ENCODE measurements at regions not wholly inside any gene's neighbourhood (a gene's known extent, or its start where the extent isn't known, plus 50 kb on each side); places are given as distances from the start of the nearest gene placed in this dataset.
"Not testable (repeated sequence)": the region's sequence is repeated elsewhere in the genome, so short reads cannot be mapped to it uniquely, and the experiment has no call there.

GRCh38 chr7:109437957-109438356 lies 868.3 kb downstream of the DNAJB9 start:
- no peak for DNase-seq

GRCh38 chr7:109449760-109450159 lies 880.1 kb downstream of the DNAJB9 start:
- DNase-seq = no peak

- DNase-seq = no peak
These were observed 886.4 kb downstream of the DNAJB9 start for GRCh38 chr7:109456116-109456515.

GRCh38 chr7:109460296-109460695 lies 890.6 kb downstream of the DNAJB9 start:
- no peak for DNase-seq

- no peak for DNase-seq
These were observed 892.5 kb downstream of the DNAJB9 start for GRCh38 chr7:109462171-109462570.

- not testable (repeated sequence) for DNase-seq
These were observed 898.1 kb downstream of the DNAJB9 start for GRCh38 chr7:109467729-109468128.

- no peak for DNase-seq
These were observed 903.5 kb downstream of the DNAJB9 start for GRCh38 chr7:109473172-109473571.

GRCh38 chr7:109476409-109476808 lies 906.7 kb downstream of the DNAJB9 start:
- no peak for DNase-seq

- no peak for DNase-seq
These were observed 909.7 kb downstream of the DNAJB9 start for GRCh38 chr7:109479388-109479787.

- DNase-seq = not testable (repeated sequence)
These were observed 920.9 kb downstream of the DNAJB9 start for GRCh38 chr7:109490607-109491006.

GRCh38 chr7:109497053-109497452 lies 927.4 kb downstream of the DNAJB9 start:
- no peak for DNase-seq

GRCh38 chr7:109498131-109498530 lies 928.5 kb downstream of the DNAJB9 start:
- DNase-seq = no peak

GRCh38 chr7:109503421-109503820 lies 933.7 kb downstream of the DNAJB9 start:
- DNase-seq = no peak

GRCh38 chr7:109522585-109522984 lies 952.9 kb downstream of the DNAJB9 start:
- DNase-seq = peak in 1 of 58 donors; percentile 1

- DNase-seq = no peak
These were observed 958.2 kb downstream of the DNAJB9 start for GRCh38 chr7:109527833-109528232.

- no peak for DNase-seq
These were observed 960.0 kb downstream of the DNAJB9 start for GRCh38 chr7:109529712-109530111.

GRCh38 chr7:109532262-109532992 lies 962.8 kb downstream of the DNAJB9 start:
- no peak for DNase-seq

GRCh38 chr7:109545686-109546085 lies 976.0 kb downstream of the DNAJB9 start:
- DNase-seq = no peak

- peak in 7 of 58 donors; percentile 1 to 36 (median 8) for DNase-seq
These were observed 980.0 kb downstream of the DNAJB9 start for GRCh38 chr7:109549471-109550193.

GRCh38 chr7:109552017-109552416 lies 982.3 kb downstream of the DNAJB9 start:
- no peak for DNase-seq

- DNase-seq = no peak
These were observed 1007.6 kb downstream of the DNAJB9 start for GRCh38 chr7:109577265-109577664.

- DNase-seq = no peak
These were observed 1010.2 kb downstream of the DNAJB9 start for GRCh38 chr7:109579901-109580300.

GRCh38 chr7:109582211-109582610 lies 1012.5 kb downstream of the DNAJB9 start:
- DNase-seq = no peak

All from anterior cingulate cortex (tissue), 58 donors.